Smooth muscle cell (in vitro differentiated cells): ENCODE measurements at regions not wholly inside any gene's neighbourhood (a gene's known extent, or its start where the extent isn't known, plus 50 kb on each side); places are given as distances from the start of the nearest gene placed in this dataset.

Experiments
- DNase-seq: peaks from one replicate; lab custom pipeline; 2025; ENCODE audit not compliant: unreplicated experiment; lab: John Stamatoyannopoulos, UW
- H2AFZ ChIP-seq: fragments of 200-600 bp; sonication (generic); 2 replicates; pipeline ENCODE4 v1.6.0; 2016; ENCODE audit warnings: antibody characterized with exemption, low read depth, mild to moderate bottlenecking
- H3F3A ChIP-seq: fragments of 200-600 bp; sonication (generic); 2 replicates; pipeline ENCODE4 v1.6.0; 2017; ENCODE audit warnings: antibody characterized with exemption, low read depth
- H3K27ac ChIP-seq: fragments of 200-600 bp; sonication (generic); 2 replicates; pipeline ENCODE4 v1.5.1; 2016; ENCODE audit warnings: low read depth, mild to moderate bottlenecking
- H3K27me3 ChIP-seq: fragments of 200-600 bp; sonication (generic); 2 replicates; pipeline ENCODE4 v1.6.1; 2016; ENCODE audit warnings: low read depth, mild to moderate bottlenecking
- H3K36me3 ChIP-seq: fragments of 200-600 bp; sonication (generic); 2 replicates; pipeline ENCODE4 v1.5.1; 2016; ENCODE audit warnings: low read depth
- H3K4me1 ChIP-seq: fragments of 200-600 bp; sonication (generic); 2 replicates; pipeline ENCODE4 v1.5.1; 2016; ENCODE audit warnings: low read depth
- H3K4me2 ChIP-seq: fragments of 200-600 bp; sonication (generic); 2 replicates; pipeline ENCODE4 v1.6.0; 2016; ENCODE audit warnings: mild to moderate bottlenecking
- H3K4me3 ChIP-seq: fragments of 200-600 bp; sonication (generic); 2 replicates; pipeline ENCODE4 v1.5.1; 2016; ENCODE audit warnings: mild to moderate bottlenecking
- H3K79me2 ChIP-seq: fragments of 200-600 bp; sonication (generic); 2 replicates; pipeline ENCODE4 v1.6.0; 2016; ENCODE audit warnings: low read depth, mild to moderate bottlenecking
- H3K9ac ChIP-seq: fragments of 200-600 bp; sonication (generic); 2 replicates; pipeline ENCODE4 v1.6.0; 2016; ENCODE audit warnings: low read depth
- H3K9me3 ChIP-seq: fragments of 200-600 bp; sonication (generic); replicated peaks from 2 replicates; pipeline ENCODE4 v1.5.1; 2016; ENCODE audit warnings: low read depth
- H4K20me1 ChIP-seq: fragments of 200-600 bp; sonication (generic); 2 replicates; pipeline ENCODE4 v1.6.0; 2016; ENCODE audit warnings: low read depth
- WGBS: methylation state at CpG from one replicate; pipeline ENCODE4 v1.1.7; 2016; ENCODE audit warnings: low lambda C conversion rate; 5-methylcytosine and 5-hydroxymethylcytosine counted together
- TF ChIP-seq, protein P1 (sequence below): fragments of 200-600 bp; sonication (generic); IDR thresholded peaks from 2 replicates; pipeline ENCODE4 v1.5.1; 2017; ENCODE audit warnings: borderline replicate concordance, mild to moderate bottlenecking, antibody characterized with exemption; ENCODE audit not compliant: insufficient read depth, poor library complexity, severe bottlenecking

GRCh38 chr5:105230516-105231157, 1668.0 kb upstream of the NUDT12 start:
- Histone ChIP-seq H3K27me3 (no peaks in the 10 kb centered on the region), H3K36me3 (no peaks in the 10 kb centered on the region)

GRCh38 chr5:105218018-105218417, 1655.4 kb upstream of the NUDT12 start:
- H3K9ac ChIP-seq: no peak overlapping the region
- 72% methylated on average over 1 of the region's 1 CpG for WGBS
- TF ChIP-seq, protein P1, sequence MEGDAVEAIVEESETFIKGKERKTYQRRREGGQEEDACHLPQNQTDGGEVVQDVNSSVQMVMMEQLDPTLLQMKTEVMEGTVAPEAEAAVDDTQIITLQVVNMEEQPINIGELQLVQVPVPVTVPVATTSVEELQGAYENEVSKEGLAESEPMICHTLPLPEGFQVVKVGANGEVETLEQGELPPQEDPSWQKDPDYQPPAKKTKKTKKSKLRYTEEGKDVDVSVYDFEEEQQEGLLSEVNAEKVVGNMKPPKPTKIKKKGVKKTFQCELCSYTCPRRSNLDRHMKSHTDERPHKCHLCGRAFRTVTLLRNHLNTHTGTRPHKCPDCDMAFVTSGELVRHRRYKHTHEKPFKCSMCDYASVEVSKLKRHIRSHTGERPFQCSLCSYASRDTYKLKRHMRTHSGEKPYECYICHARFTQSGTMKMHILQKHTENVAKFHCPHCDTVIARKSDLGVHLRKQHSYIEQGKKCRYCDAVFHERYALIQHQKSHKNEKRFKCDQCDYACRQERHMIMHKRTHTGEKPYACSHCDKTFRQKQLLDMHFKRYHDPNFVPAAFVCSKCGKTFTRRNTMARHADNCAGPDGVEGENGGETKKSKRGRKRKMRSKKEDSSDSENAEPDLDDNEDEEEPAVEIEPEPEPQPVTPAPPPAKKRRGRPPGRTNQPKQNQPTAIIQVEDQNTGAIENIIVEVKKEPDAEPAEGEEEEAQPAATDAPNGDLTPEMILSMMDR: no peak

More at GRCh38 chr5:105230516-105231157, 1668.0 kb upstream of the NUDT12 start:
- Histone ChIP-seq H3K4me1 (no peaks in the 10 kb centered on the region), H4K20me1 (no peaks in the 10 kb centered on the region), H3K4me2 (no peak overlapping the region), H3K9ac (no peak overlapping the region), H3F3A (no peaks in the 10 kb centered on the region), H2AFZ (peak overlapping the region; percentile 64), H3K27ac (no peak overlapping the region), H3K79me2 (no peaks in the 10 kb centered on the region), H3K4me3 (no peak overlapping the region), H3K9me3 (no peaks in the 10 kb centered on the region)
- WGBS: 73% methylated on average over 4 of the region's 4 CpGs
- TF ChIP-seq, protein P1: no peak
- DNase-seq: no peak

DNA sequence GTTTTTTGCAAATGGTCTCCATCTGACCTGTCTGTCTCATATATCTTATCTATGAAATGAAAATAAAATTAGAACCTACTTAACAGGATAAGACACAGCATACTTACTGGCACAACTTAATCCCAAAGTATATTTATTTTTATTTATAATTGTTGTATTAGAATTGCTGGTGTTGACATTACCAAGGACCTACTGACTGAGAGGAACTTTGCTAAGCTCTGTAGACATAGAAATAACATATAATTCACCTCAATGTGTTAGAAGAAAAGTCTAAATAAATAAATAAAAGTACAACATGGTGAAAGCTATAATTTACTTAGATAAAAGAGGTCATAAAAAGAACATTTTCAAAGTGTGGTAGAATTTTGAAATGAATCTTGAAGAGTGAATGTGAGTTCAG, 1650.5 kb upstream of the NUDT12 start:
- Histone ChIP-seq H3K9ac (no peak overlapping the region), H3K36me3 (no peaks in the 10 kb centered on the region), H3F3A (no peaks in the 10 kb centered on the region), H3K9me3 (no peaks in the 10 kb centered on the region), H3K79me2 (no peaks in the 10 kb centered on the region), H2AFZ (no peak overlapping the region), H3K4me2 (no peak overlapping the region), H3K4me3 (no peak overlapping the region), H3K27ac (no peak overlapping the region), H3K27me3 (no peaks in the 10 kb centered on the region), H4K20me1 (no peaks in the 10 kb centered on the region), H3K4me1 (no peaks in the 10 kb centered on the region)
- TF ChIP-seq, protein P1: no peak
- no peak for DNase-seq

More at GRCh38 chr5:105218018-105218417, 1655.4 kb upstream of the NUDT12 start:
- no peak overlapping the region for H3K27ac ChIP-seq
- no peak overlapping the region for H3K4me2 ChIP-seq
- no peaks in the 10 kb centered on the region for H3K27me3 ChIP-seq
- no peak for DNase-seq
- H3K9me3 ChIP-seq: no peaks in the 10 kb centered on the region
- H3K79me2 ChIP-seq: no peaks in the 10 kb centered on the region
- H3K4me3 ChIP-seq: no peak overlapping the region
- H3F3A ChIP-seq: no peaks in the 10 kb centered on the region
- H2AFZ ChIP-seq: no peak overlapping the region
- no peaks in the 10 kb centered on the region for H4K20me1 ChIP-seq
- no peaks in the 10 kb centered on the region for H3K36me3 ChIP-seq
- H3K4me1 ChIP-seq: no peaks in the 10 kb centered on the region

DNA sequence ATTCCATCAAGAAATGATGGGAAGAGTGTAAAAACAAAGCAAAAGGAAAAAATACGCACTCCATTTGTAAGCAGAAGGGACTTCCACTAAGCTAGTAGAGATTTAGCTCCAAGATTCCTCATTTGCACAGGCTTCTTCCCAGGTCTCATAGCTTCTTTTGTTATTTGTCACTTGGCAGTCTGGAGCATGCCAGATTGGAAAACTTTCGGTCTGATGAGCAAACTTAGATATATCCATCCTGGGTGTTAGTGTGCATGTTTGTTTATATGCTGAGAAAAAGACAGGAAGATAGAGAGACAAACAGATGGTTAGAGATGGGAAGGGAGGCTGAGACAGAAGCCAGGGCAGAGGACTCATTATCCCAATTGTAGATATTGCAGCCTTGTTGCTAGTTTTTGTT, 1644.5 kb upstream of the NUDT12 start:
- H2AFZ ChIP-seq: peak overlapping the region; percentile 62
- H3K9me3 ChIP-seq: no peaks in the 10 kb centered on the region
- no peaks in the 10 kb centered on the region for H4K20me1 ChIP-seq
- no peaks in the 10 kb centered on the region for H3K27me3 ChIP-seq
- H3K9ac ChIP-seq: no peak overlapping the region
- H3K4me2 ChIP-seq: no peak overlapping the region
- no peaks in the 10 kb centered on the region for H3F3A ChIP-seq
- H3K4me1 ChIP-seq: no peaks in the 10 kb centered on the region
- no peak overlapping the region for H3K4me3 ChIP-seq
- no peaks in the 10 kb centered on the region for H3K36me3 ChIP-seq
- no peaks in the 10 kb centered on the region for H3K79me2 ChIP-seq
- no peak overlapping the region for H3K27ac ChIP-seq
- no peak for DNase-seq
- TF ChIP-seq, protein P1: no peak
- 58% methylated on average over 2 of the region's 2 CpGs for WGBS
